ENCODE measurements at regions not wholly inside any gene's neighbourhood (a gene's known extent, or its start where the extent isn't known, plus 50 kb on each side); places are given as distances from the start of the nearest gene placed in this dataset.

DNA sequence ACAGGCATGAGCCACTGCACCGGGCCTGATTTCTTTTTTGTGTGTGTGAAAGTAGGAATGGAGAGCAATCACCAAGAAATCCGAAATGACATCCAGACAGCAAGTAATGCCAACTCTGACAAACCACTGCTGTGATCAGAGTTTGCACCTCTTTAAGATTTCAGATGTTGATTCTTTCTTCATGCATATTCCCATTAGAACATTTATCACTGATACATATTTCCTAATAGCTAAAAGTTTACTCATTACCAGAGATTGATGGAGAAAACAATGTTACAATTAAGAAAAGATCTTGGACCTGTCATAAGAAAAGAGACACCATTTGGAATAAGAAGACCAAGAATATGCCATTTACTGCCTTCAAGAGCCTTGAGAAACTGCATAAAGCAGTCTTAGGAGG, 217.0 kb upstream of the MGAT4C start:
- TF ChIP-seq, protein P1, sequence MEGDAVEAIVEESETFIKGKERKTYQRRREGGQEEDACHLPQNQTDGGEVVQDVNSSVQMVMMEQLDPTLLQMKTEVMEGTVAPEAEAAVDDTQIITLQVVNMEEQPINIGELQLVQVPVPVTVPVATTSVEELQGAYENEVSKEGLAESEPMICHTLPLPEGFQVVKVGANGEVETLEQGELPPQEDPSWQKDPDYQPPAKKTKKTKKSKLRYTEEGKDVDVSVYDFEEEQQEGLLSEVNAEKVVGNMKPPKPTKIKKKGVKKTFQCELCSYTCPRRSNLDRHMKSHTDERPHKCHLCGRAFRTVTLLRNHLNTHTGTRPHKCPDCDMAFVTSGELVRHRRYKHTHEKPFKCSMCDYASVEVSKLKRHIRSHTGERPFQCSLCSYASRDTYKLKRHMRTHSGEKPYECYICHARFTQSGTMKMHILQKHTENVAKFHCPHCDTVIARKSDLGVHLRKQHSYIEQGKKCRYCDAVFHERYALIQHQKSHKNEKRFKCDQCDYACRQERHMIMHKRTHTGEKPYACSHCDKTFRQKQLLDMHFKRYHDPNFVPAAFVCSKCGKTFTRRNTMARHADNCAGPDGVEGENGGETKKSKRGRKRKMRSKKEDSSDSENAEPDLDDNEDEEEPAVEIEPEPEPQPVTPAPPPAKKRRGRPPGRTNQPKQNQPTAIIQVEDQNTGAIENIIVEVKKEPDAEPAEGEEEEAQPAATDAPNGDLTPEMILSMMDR (IDR thresholded peaks at IDR 0.05; ENCODE audit: low read depth, low read length, poor library complexity, severe bottlenecking): no peak
- TF ChIP-seq EZH2phosphoT487 (IDR thresholded peaks at IDR 0.05; ENCODE audit: borderline replicate concordance, low read length): no peak

Data from DOHH2 (cell line).